OCI-LY7 (cell line): ENCODE measurements at regions not wholly inside any gene's neighbourhood (a gene's known extent, or its start where the extent isn't known, plus 50 kb on each side); places are given as distances from the start of the nearest gene placed in this dataset.

Experiments
- EZH2phosphoT487 ChIP-seq: fragments of 200-600 bp; sonication (generic); IDR thresholded peaks from 2 replicates; pipeline ENCODE4 v1.6.1; 2018; ENCODE audit warnings: low read depth, borderline replicate concordance, mild to moderate bottlenecking, mixed run types, antibody characterized with exemption, low read length, moderate library complexity, mixed read lengths
- TF ChIP-seq, protein P1 (sequence below): fragments of 200-600 bp; sonication (generic); conservative IDR thresholded peaks from 2 replicates; pipeline ENCODE4 v1.5.1; 2014; ENCODE audit warnings: mild to moderate bottlenecking, antibody characterized with exemption, low read length, moderate library complexity, mixed read lengths

- TF ChIP-seq, protein P1, sequence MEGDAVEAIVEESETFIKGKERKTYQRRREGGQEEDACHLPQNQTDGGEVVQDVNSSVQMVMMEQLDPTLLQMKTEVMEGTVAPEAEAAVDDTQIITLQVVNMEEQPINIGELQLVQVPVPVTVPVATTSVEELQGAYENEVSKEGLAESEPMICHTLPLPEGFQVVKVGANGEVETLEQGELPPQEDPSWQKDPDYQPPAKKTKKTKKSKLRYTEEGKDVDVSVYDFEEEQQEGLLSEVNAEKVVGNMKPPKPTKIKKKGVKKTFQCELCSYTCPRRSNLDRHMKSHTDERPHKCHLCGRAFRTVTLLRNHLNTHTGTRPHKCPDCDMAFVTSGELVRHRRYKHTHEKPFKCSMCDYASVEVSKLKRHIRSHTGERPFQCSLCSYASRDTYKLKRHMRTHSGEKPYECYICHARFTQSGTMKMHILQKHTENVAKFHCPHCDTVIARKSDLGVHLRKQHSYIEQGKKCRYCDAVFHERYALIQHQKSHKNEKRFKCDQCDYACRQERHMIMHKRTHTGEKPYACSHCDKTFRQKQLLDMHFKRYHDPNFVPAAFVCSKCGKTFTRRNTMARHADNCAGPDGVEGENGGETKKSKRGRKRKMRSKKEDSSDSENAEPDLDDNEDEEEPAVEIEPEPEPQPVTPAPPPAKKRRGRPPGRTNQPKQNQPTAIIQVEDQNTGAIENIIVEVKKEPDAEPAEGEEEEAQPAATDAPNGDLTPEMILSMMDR, result no peak
- no peak for TF ChIP-seq EZH2phosphoT487
Observed at GRCh38 chr18:27582760-27583412, 397.8 kb upstream of the CHST9 start.
